GM19035 (cell line): ENCODE measurements at regions not wholly inside any gene's neighbourhood (a gene's known extent, or its start where the extent isn't known, plus 50 kb on each side); places are given as distances from the start of the nearest gene placed in this dataset.
"Not testable (repeated sequence)": the region's sequence is repeated elsewhere in the genome, so short reads cannot be mapped to it uniquely, and the experiment has no call there.

Source experiments
- ATAC-seq: cut with Tn5 transposase; IDR thresholded peaks from one replicate; pipeline ENCODE4 v1.9.1; 2021; ENCODE audit not compliant: unreplicated experiment

GRCh38 chr7:66456431-66456830 lies 172.2 kb upstream of the KCTD7 start:
- ATAC-seq, result not testable (repeated sequence)

GRCh38 chr7:66458991-66459390 lies 169.7 kb upstream of the KCTD7 start:
- ATAC-seq, result not testable (repeated sequence)

- ATAC-seq, result not testable (repeated sequence)
Measured at GRCh38 chr7:66459783-66460413, 168.8 kb upstream of the KCTD7 start.

- ATAC-seq, result no peak
Measured at GRCh38 chr7:66460921-66461361, 167.7 kb upstream of the KCTD7 start.

- ATAC-seq, result not testable (repeated sequence)
Measured at GRCh38 chr7:66461397-66461796, 167.3 kb upstream of the KCTD7 start.

DNA sequence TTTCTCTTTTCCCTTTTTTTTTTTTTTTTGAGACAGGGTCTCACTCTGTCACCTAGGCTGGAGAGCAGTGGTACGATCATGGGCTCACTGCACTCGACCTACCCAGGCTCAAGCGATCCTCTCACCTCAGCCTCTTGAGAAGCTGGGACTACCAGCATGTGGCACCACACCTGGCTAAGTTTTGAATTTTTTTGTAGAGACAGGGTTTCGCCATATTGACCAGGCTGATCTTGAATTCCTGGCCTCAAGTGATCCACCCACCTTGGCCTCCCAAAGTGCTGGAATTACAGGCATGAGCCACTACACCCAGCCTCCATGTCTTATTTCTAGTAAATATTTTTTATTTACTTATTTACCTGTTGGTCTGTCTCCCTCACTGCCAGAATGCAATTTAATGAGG lies 165.8 kb upstream of the KCTD7 start:
- ATAC-seq, result not testable (repeated sequence)

DNA sequence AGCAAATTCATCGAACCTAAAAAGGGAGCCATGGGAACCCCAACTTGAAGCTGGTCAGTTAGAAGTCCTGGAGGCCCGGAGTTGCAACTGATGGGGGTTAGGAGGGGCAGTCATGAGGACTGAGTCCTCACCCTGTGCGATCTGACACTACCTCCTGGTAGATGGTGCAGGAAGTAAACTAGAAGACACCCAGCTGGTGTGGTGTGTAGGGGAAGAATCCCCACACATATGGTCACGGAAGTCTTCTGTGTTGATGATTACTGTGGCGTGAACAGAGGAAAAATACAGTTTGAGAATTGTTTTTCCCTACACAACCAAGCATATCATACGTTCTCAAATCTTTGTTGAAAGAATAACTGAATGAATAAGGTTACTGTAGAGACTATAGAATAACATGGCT lies 164.6 kb upstream of the KCTD7 start:
- ATAC-seq, result no peak

DNA sequence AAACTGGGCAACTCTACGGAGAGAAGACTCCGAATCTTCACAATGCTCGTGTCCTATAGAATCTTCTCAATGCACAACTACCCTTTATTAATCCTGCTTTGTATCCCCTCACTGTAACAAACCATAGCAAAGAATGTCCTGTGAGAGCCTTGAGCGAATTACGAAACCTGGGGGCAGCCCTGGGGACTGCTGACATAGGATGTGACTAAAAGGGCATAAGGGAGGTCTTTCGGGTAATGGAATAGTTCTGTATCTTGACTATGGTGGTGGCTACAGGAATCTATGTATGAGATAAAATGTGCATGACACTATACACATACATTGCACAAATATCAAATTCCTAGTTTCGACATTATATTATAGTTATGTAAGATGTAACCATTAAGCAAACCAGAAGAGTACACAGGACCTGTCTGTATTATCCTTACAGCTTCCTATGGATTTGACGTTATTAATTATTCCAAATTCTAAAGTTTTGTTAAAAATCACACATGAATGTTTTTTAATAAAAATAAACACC lies 162.5 kb upstream of the KCTD7 start:
- ATAC-seq, result no peak

DNA sequence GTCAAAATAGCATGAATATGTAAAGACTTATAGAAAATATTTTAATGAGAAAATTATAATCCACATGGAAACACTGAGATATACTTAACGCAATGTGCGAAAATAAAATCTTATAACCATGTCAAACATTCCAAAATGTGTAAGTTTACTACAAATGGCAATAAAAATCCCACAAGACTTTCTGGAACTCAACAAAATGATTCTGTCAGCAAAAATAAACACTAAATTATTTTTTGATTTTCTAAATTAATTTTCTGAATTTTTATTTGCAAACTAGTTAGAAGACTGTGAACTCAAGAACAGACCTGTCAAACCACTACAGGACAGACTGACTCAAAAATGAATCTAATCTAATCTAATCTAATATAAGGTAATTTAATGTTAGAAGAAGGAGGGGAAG lies 160.8 kb upstream of the KCTD7 start:
- no peak for ATAC-seq

- not testable (repeated sequence) for ATAC-seq
Measured at GRCh38 chr7:66473064-66473463, 155.6 kb upstream of the KCTD7 start.

GRCh38 chr7:66474441-66474840 lies 154.2 kb upstream of the KCTD7 start:
- ATAC-seq, result no peak

DNA sequence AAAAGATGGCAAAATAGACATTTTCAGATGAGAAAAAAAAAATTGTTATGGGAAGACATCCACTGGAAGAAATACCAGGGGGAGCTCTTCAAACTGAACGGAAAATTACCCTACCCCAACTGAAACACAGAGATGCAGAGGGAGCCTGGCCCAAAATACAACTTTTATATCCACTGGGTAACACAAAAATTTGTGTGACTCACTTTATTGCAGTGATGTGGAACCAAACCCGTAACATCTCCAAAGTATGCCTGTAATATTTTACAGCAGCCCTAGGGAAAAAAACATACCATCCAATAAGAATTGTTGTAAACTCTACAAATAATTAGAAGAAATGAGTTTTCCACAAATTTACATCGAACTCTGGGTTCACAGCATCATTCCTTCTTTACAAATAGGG lies 152.6 kb upstream of the KCTD7 start:
- ATAC-seq, result not testable (repeated sequence)

- ATAC-seq, result not testable (repeated sequence)
Measured at GRCh38 chr7:66477822-66478397, 150.8 kb upstream of the KCTD7 start.

- ATAC-seq, result not testable (repeated sequence)
Measured at GRCh38 chr7:66481229-66481628, 147.5 kb upstream of the KCTD7 start.

DNA sequence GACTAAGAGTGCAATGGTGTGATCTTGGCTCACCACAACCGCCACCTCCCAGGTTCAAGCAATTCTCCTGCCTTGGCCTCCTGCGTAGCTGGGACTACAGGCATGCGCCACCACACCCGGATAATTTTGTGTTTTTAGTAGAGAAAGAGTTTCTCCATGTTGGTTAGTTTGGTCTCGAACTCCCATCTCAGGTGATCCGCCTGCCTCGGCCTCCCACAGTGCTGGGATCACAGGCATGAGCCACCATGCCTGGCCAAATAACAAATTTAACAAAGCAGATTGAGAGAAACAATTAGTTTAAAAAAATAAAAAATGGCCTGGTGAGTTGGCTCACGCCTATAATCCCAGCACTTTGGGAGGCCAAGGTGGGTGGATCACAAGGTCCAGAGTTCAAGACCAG lies 139.6 kb upstream of the KCTD7 start:
- ATAC-seq, result not testable (repeated sequence)

- not testable (repeated sequence) for ATAC-seq
Measured at GRCh38 chr7:66489741-66490140, 138.9 kb upstream of the KCTD7 start.

DNA sequence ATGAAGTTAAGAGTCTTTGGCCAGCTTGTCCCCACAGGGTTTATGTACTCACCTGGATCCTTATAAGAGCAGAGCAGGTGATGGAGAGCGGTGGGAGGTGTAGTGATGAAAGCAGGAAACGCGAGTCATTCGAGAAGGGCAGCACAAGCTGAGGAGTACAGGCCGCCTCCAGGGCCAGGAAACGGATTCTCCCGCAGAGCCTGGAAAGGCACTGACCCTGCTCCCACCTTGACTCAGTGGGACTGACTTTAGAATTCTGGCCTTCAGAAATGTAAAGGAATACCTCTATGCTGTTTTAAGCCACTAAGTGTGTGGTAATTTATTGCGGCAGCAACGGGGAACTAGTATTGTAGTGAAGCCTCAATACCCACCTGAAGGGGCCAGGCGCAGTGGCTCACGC lies 137.7 kb upstream of the KCTD7 start:
- ATAC-seq, result not testable (repeated sequence)

DNA sequence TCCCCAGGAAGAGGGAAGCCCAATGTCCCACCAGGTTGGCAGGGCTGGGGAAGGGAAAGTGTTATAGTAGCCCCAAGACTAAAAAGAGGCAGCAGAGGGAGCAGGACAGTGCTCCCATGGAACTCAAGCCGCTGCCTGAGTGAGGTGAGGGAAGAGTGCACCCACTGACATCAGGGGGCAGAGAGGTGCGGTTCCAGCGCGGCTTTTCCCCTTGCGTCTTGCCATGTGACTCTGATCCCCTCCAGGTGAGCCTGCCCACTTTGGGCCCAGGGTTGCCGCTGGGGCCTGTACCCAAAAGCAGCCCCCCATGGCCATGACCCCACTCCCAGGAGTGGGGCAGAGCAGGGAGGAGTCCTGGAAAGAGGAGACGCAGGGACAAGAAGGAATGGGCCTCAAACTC lies 136.3 kb upstream of the KCTD7 start:
- ATAC-seq, result not testable (repeated sequence)

DNA sequence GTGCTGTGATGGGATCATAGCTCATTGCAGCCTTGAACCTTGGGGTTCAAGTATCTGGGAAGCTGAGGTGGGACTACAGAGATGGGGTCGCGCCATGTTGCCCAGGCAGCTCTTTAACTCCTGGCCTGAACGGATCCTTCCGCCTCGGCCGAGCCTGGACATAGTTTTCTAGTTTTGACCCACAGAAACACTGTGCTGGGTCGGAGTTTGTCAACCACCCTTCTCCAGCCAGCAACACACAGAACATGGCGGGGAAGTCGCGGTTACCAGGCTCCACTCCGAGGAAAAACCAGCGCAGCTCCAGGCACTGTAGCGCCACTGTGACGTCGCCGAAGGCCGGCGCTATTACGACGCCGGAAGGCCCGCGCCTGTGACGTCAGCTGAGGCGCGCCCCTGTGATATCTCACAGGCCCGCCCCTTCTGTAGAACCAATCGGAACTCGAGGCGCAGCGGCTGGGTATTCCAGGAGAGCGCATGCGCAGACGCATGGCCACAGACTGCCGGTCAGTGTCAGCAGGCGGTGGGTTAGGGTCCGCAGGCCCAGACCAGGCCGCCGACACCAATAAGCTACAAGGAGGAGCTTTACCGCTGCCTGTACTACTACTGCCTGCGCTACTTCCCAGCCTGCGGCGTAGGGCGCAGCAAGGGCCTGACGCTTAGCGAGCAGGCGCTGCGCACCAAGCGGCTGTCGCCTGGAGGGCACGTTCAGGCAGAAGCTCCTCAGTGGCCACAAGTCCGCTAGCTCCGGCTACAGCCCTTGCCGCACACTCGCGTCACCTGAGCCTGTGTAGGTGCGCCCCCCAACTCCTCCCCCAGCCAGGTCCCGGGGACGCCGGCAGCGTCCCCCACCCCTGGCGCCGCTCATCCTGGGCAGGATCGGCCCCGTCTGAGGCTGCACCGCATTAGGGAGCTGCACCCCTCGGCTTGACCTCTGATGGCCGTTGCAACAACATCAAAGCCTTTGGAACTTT lies 135.2 kb upstream of the KCTD7 start:
- peak; percentile 97 for ATAC-seq

GRCh38 chr7:66497346-66497745 lies 131.3 kb upstream of the KCTD7 start:
- no peak for ATAC-seq

- ATAC-seq, result no peak
Measured at GRCh38 chr7:66500087-66500486, 128.6 kb upstream of the KCTD7 start.
